SJCRH30 (cell line): ENCODE measurements at regions not wholly inside any gene's neighbourhood (a gene's known extent, or its start where the extent isn't known, plus 50 kb on each side); places are given as distances from the start of the nearest gene placed in this dataset.
"Not testable (repeated sequence)": the region's sequence is repeated elsewhere in the genome, so short reads cannot be mapped to it uniquely, and the experiment has no call there.

Experiments
- DNase-seq, 2 experiments: peaks; one replicate each; pipeline ENCODE4 v3.0.0-alpha.2; 2015 to 2020
- H3K27ac ChIP-seq: fragments of 250-450 bp; sonication (Bioruptor Pico); 2 replicates; pipeline ENCODE4 v1.5.1; 2020; ENCODE audit warnings: mild to moderate bottlenecking, moderate library complexity
- H3K27me3 ChIP-seq: fragments of 250-450 bp; sonication (Bioruptor Pico); 2 replicates; pipeline ENCODE4 v1.5.1; 2020; ENCODE audit warnings: mild to moderate bottlenecking, moderate library complexity
- H3K36me3 ChIP-seq: fragments of 250-450 bp; sonication (Bioruptor Pico); 2 replicates; pipeline ENCODE4 v1.5.1; 2020; ENCODE audit warnings: mild to moderate bottlenecking, moderate library complexity
- H3K4me1 ChIP-seq: fragments of 250-450 bp; sonication (Bioruptor Pico); 2 replicates; pipeline ENCODE4 v1.5.1; 2020; ENCODE audit warnings: mild to moderate bottlenecking, moderate library complexity
- H3K4me3 ChIP-seq: fragments of 250-450 bp; sonication (Bioruptor Pico); 2 replicates; pipeline ENCODE4 v1.5.1; 2020; ENCODE audit warnings: mild to moderate bottlenecking, moderate library complexity
- H3K9me3 ChIP-seq: fragments of 250-450 bp; sonication (Bioruptor Pico); replicated peaks from 2 replicates; pipeline ENCODE4 v1.5.1; 2020; ENCODE audit warnings: mild to moderate bottlenecking, moderate library complexity

GRCh38 chr16:5205361-5206040 lies 107.9 kb upstream of the EEF2KMT start:
- Histone ChIP-seq H3K9me3 (peaks cover 4% of the 10 kb centered on the region; the same call in 1 of the 2 replicates), H3K27me3 (no peaks in the 10 kb centered on the region), H3K4me1 (peaks cover 5% of the 10 kb centered on the region), H3K36me3 (no peaks in the 10 kb centered on the region), H3K27ac (no peak overlapping the region), H3K4me3 (no peak overlapping the region)
- DNase-seq, result no peak

DNA sequence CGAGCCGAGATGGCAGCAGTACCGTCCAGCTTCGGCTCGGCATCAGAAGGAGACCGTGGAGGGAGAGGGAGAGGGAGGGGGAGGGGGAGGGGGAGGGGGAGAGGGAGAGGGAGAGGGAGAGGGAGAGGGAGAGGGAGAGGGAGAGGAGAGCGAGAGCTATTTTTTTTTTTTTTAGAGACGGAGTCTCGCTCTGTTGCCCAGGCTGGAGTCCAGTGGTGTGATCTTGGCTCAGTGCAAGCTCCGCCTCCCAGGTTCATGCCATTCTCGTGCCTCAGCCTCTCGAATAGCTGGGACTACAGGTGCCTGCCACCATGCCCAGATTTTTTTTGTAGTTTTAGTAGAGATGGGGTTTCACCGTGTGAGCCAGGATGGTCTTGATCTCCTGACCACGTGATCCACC lies 106.1 kb upstream of the EEF2KMT start:
- not testable (repeated sequence) for H3K27ac ChIP-seq, DNase-seq, H3K4me3 ChIP-seq, H3K27me3 ChIP-seq, H3K36me3 ChIP-seq, H3K9me3 ChIP-seq, H3K4me1 ChIP-seq

GRCh38 chr16:5200123-5200522 lies 102.5 kb upstream of the EEF2KMT start:
- no peak overlapping the region for H3K4me3 ChIP-seq
- no peaks in the 10 kb centered on the region for H3K9me3 ChIP-seq
- H3K36me3 ChIP-seq, result no peaks in the 10 kb centered on the region
- H3K27me3 ChIP-seq, result no peaks in the 10 kb centered on the region
- DNase-seq, result no peak
- no peaks in the 10 kb centered on the region for H3K4me1 ChIP-seq
- H3K27ac ChIP-seq, result no peak overlapping the region

- no peaks in the 10 kb centered on the region for H3K36me3 ChIP-seq
- no peak overlapping the region for H3K4me3 ChIP-seq
- DNase-seq, result no peak
- H3K27me3 ChIP-seq, result no peaks in the 10 kb centered on the region
- H3K27ac ChIP-seq, result no peak overlapping the region
- H3K9me3 ChIP-seq, result no peaks in the 10 kb centered on the region
- no peaks in the 10 kb centered on the region for H3K4me1 ChIP-seq
Measured at GRCh38 chr16:5196204-5196603, 98.6 kb upstream of the EEF2KMT start.

DNA sequence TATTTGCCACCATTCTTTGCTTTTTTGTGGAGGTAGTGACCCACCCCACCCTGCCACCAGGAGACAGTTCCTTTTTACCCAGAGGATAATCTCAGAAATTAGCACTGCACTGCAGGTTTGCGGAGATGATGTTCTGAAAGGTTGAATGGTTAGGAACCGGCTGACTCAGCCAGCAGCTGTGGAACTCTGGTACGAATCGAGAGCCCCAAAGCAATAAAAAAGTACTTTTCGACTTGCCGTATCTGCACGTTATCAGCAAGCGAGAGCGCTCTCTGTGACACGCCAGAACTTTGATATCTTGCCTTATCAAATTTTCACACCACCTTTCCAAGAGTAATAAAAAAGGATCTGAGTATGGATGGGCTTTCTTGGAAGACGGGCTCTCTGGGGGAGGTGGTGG lies 96.3 kb upstream of the EEF2KMT start:
- Histone ChIP-seq H3K4me1 (no peaks in the 10 kb centered on the region), H3K9me3 (no peaks in the 10 kb centered on the region), H3K4me3 (no peak overlapping the region), H3K27ac (no peak overlapping the region), H3K36me3 (no peaks in the 10 kb centered on the region), H3K27me3 (no peaks in the 10 kb centered on the region)
- DNase-seq, result no peak

GRCh38 chr16:5188989-5189352 lies 91.4 kb upstream of the EEF2KMT start:
- Histone ChIP-seq H3K4me1 (no peaks in the 10 kb centered on the region), H3K27ac (no peak overlapping the region), H3K9me3 (no peaks in the 10 kb centered on the region), H3K4me3 (no peak overlapping the region), H3K36me3 (no peaks in the 10 kb centered on the region), H3K27me3 (no peaks in the 10 kb centered on the region)
- no peak for DNase-seq

DNA sequence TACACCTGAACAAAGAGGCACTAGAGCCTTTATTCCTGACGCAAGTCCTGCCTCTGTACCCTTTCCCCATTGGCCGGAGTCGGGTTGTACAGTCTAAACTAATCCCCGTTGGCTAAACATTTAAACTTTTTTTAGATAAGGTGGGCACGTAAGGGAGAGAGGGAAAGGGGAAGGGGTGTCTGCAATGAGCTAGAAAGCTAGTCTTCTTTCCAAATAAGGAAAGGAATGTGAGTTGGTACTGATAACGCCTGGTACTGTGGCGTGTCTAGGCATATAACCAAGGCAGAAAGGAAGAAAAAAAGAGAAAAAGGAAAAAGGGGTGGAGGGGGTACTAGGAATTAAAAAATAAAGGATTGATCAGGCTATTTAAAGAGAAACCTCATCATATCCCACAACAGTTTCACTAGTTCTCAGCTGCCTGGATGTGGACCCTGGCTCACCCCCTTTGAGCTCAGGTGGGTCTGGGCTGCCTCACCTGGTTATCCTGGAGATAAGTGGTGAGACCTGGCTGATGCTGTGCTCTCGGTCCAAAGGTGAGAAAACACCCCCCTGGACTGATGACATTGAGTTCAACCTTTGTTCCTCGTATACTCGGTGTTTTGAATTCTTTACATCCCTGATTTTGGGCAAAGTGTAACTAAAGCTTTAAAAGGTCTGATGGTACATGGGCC lies 90.9 kb upstream of the EEF2KMT start:
- H3K36me3 ChIP-seq, result no peaks in the 10 kb centered on the region
- no peaks in the 10 kb centered on the region for H3K9me3 ChIP-seq
- H3K4me1 ChIP-seq, result no peaks in the 10 kb centered on the region
- H3K27ac ChIP-seq, result no peak overlapping the region
- no peak for DNase-seq
- H3K4me3 ChIP-seq, result no peak overlapping the region
- H3K27me3 ChIP-seq, result no peaks in the 10 kb centered on the region

- Histone ChIP-seq H3K9me3 (no peaks in the 10 kb centered on the region), H3K36me3 (no peaks in the 10 kb centered on the region), H3K4me1 (no peaks in the 10 kb centered on the region), H3K27ac (no peak overlapping the region), H3K27me3 (no peaks in the 10 kb centered on the region), H3K4me3 (no peak overlapping the region)
- no peak for DNase-seq
Measured at GRCh38 chr16:5187402-5187952, 89.9 kb upstream of the EEF2KMT start.

- no peak overlapping the region for H3K27ac ChIP-seq
- H3K36me3 ChIP-seq, result no peaks in the 10 kb centered on the region
- no peak for DNase-seq
- H3K27me3 ChIP-seq, result no peaks in the 10 kb centered on the region
- H3K9me3 ChIP-seq, result no peaks in the 10 kb centered on the region
- H3K4me1 ChIP-seq, result no peaks in the 10 kb centered on the region
- H3K4me3 ChIP-seq, result no peak overlapping the region
Measured at GRCh38 chr16:5186381-5186903, 88.8 kb upstream of the EEF2KMT start.

DNA sequence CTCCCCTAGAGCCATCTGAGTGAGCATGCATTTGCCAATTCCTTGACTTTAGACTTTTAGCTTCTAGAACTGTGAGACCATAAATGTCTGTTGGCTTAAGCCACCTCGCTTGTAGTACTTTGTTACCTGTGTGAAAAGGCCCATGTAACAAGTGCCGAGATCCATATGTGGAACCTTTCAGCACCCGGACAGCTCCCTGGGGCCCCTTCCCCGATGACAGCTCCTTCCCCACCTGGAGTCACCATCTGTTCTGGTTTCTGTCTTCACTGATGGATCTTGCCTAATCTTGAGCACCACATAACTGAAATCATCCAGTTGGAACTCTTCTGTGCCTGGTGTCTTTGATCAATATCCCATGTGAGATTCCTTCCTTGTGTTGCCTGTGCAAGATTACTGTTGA lies 78.9 kb upstream of the EEF2KMT start:
- Histone ChIP-seq H3K9me3 (no peaks in the 10 kb centered on the region), H3K4me3 (no peak overlapping the region), H3K36me3 (no peaks in the 10 kb centered on the region), H3K4me1 (no peaks in the 10 kb centered on the region), H3K27ac (no peak overlapping the region), H3K27me3 (no peaks in the 10 kb centered on the region)
- peak in 1 of 2 experiments; percentile 14 for DNase-seq

- no peak overlapping the region for H3K27ac ChIP-seq
- no peak overlapping the region for H3K4me3 ChIP-seq
- H3K36me3 ChIP-seq, result no peaks in the 10 kb centered on the region
- no peaks in the 10 kb centered on the region for H3K9me3 ChIP-seq
- no peaks in the 10 kb centered on the region for H3K27me3 ChIP-seq
- H3K4me1 ChIP-seq, result no peaks in the 10 kb centered on the region
- DNase-seq, result no peak
Measured at GRCh38 chr16:5175266-5175665, 77.7 kb upstream of the EEF2KMT start.

GRCh38 chr16:5166486-5166885 lies 68.9 kb upstream of the EEF2KMT start:
- no peaks in the 10 kb centered on the region for H3K27me3 ChIP-seq
- no peak overlapping the region for H3K4me3 ChIP-seq
- no peaks in the 10 kb centered on the region for H3K4me1 ChIP-seq
- no peaks in the 10 kb centered on the region for H3K36me3 ChIP-seq
- no peaks in the 10 kb centered on the region for H3K9me3 ChIP-seq
- H3K27ac ChIP-seq, result no peak overlapping the region
- peak in 1 of 2 experiments; percentile 14 for DNase-seq

- not testable (repeated sequence) for H3K9me3 ChIP-seq, DNase-seq, H3K27me3 ChIP-seq, H3K4me3 ChIP-seq, H3K4me1 ChIP-seq, H3K27ac ChIP-seq, H3K36me3 ChIP-seq
Measured at GRCh38 chr16:5165429-5165828, 67.8 kb upstream of the EEF2KMT start.

DNA sequence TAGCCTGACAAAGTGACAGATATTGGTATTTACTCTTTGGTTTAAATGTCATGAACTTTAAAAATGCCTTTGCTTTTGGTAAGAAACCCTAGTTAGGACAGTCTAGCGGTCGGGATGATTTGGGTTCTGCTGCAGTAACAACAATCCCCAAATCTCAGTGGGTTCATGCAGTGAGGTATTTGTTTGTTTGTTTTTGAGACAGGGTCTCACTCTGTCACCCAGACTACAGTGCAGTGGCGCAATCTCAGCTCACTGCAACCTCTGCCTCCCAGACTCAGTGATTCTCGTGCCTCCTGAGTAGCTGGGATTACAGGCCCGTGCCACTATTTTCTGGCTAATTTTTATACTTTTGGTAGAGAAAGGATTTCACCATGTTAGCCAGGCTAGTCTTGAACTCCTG lies 65.2 kb upstream of the EEF2KMT start:
- H3K36me3 ChIP-seq, DNase-seq, H3K27ac ChIP-seq, H3K4me3 ChIP-seq, H3K4me1 ChIP-seq, H3K27me3 ChIP-seq, H3K9me3 ChIP-seq: not testable (repeated sequence)

- not testable (repeated sequence) for H3K27me3 ChIP-seq, DNase-seq, H3K36me3 ChIP-seq, H3K4me1 ChIP-seq, H3K9me3 ChIP-seq, H3K27ac ChIP-seq, H3K4me3 ChIP-seq
Measured at GRCh38 chr16:5161888-5162287, 64.3 kb upstream of the EEF2KMT start.

- not testable (repeated sequence) for H3K4me1 ChIP-seq, H3K36me3 ChIP-seq, H3K27me3 ChIP-seq, H3K9me3 ChIP-seq, H3K4me3 ChIP-seq, DNase-seq, H3K27ac ChIP-seq
Measured at GRCh38 chr16:5160010-5160409, 62.4 kb upstream of the EEF2KMT start.
